ENCODE measurements at regions not wholly inside any gene's neighbourhood (a gene's known extent, or its start where the extent isn't known, plus 50 kb on each side); places are given as distances from the start of the nearest gene placed in this dataset.

- Mint-ChIP-seq H3K36me3 (no peaks in the 10 kb centered on the region), H3K4me1 (ENCODE audit: low read depth) (no peaks in the 10 kb centered on the region), H3K9me3 (no peaks in the 10 kb centered on the region), H3K27me3 (peaks cover 8% of the 10 kb centered on the region), H3K4me3 (no peak overlapping the region), H3K27ac (no peak overlapping the region)
- DNase-seq = no peak
- intact Hi-C loops (cut with micrococcal nuclease) = no loop called here
- CTCF ChIA-PET = no interaction called here
- POLR2A ChIA-PET = no interaction called here
These were observed 125.9 kb downstream of the ZNF664 start for GRCh38 chr12:124098887-124099286.

- Mint-ChIP-seq H3K4me3 (no peak overlapping the region), H3K9me3 (no peaks in the 10 kb centered on the region), H3K36me3 (no peaks in the 10 kb centered on the region), H3K27ac (no peak overlapping the region), H3K4me1 (ENCODE audit: low read depth) (no peaks in the 10 kb centered on the region), H3K27me3 (peaks cover 8% of the 10 kb centered on the region)
- no peak for DNase-seq
- intact Hi-C loops (cut with micrococcal nuclease) = no loop called here
- POLR2A ChIA-PET = no interaction called here
- CTCF ChIA-PET = no interaction called here
These were observed 126.6 kb downstream of the ZNF664 start for GRCh38 chr12:124099661-124100060.

- Mint-ChIP-seq H3K27me3 (peaks cover 8% of the 10 kb centered on the region), H3K4me3 (no peak overlapping the region), H3K27ac (no peak overlapping the region), H3K4me1 (ENCODE audit: low read depth) (no peaks in the 10 kb centered on the region), H3K9me3 (no peaks in the 10 kb centered on the region), H3K36me3 (no peaks in the 10 kb centered on the region)
- ChIA-PET POLR2A (no interaction called here), CTCF (interaction anchor here (0.7 kb wide), 1 partner anchor 200 kb away, joined by 3 read pairs; no protein-coding TSS in a partner anchor)
- no peak for DNase-seq
- intact Hi-C loops (cut with micrococcal nuclease) = no loop called here
These were observed 127.7 kb downstream of the ZNF664 start for GRCh38 chr12:124100572-124101178.

DNA sequence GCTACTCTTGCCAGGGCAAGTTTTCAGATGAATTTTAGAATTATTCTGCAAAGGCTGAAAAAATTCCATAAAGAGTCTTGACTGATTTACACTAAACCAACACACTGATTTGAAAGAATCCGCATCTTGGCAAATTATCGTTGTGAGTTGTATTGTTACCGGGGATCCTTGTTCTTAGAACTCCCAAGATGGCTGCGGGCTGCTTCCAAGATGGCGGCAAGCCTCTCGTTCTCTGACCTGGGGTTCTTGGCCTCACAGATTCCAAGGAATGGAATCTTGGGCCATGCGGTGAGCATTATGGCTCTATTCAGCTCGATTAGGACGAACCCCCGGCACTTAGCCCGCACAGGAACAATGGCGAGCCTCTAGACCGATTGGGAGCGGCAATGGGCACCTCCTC is 132.5 kb downstream of the ZNF664 start:
- no peaks in the 10 kb centered on the region for H3K4me1 Mint-ChIP-seq (ENCODE audit: low read depth)
- no peaks in the 10 kb centered on the region for H3K27me3 Mint-ChIP-seq
- H3K27ac Mint-ChIP-seq = no peak overlapping the region
- no peaks in the 10 kb centered on the region for H3K36me3 Mint-ChIP-seq
- DNase-seq = no peak
- H3K9me3 Mint-ChIP-seq = no peaks in the 10 kb centered on the region
- intact Hi-C loops (cut with micrococcal nuclease) = no loop called here
- ChIA-PET CTCF (no interaction called here), POLR2A (no interaction called here)
- no peak overlapping the region for H3K4me3 Mint-ChIP-seq

DNA sequence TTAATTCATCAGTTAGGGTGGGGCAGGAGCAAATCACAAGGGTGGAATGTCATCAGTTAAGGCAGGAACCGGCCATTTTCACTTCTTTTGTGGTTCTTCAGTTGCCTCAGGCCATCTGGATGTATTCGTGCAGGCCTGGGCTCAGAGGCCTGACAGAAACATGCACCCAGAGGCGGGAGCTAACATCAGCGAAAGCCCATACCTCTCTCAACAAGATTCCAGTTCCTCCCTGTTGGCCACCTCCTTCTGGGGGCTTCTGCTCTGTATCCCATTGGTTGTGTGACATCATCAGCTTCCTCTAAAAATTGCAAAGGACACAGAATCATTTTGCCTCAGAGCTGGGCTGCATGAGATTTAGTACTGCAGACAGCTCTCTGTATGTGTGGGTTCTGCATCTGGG is 134.3 kb downstream of the ZNF664 start:
- intact Hi-C loops (cut with micrococcal nuclease) = no loop called here

DNA sequence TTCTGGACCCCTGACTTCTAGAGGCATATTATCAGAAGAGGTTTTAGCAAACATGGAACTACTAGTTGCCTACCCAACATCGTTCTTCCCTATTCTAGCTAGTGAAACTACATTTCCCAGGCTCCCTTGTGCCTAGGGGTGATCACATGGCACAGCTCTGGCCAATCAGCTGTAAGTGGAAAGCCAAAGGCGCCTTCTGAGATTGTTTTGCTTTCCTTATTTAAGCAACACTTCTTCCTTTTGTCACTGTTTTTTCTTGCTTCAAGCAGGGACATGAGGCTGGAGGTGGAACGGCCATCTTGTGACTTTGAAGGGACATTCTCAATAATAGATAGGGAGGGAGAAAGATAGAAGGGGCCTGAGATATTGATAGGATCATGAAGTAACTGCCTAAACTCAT is 136.7 kb downstream of the ZNF664 start:
- CTCF ChIA-PET = no interaction called here
- H3K27ac Mint-ChIP-seq = no peak overlapping the region
- intact Hi-C loops (cut with micrococcal nuclease) = no loop called here
- no peaks in the 10 kb centered on the region for H3K27me3 Mint-ChIP-seq
- POLR2A ChIA-PET = no interaction called here
- H3K4me3 Mint-ChIP-seq = no peak overlapping the region
- no peaks in the 10 kb centered on the region for H3K36me3 Mint-ChIP-seq
- peak; percentile 22 for DNase-seq
- H3K9me3 Mint-ChIP-seq = no peaks in the 10 kb centered on the region
- no peaks in the 10 kb centered on the region for H3K4me1 Mint-ChIP-seq (ENCODE audit: low read depth)

More for the DNA sequence above, 134.3 kb downstream of the ZNF664 start:
- H3K27ac Mint-ChIP-seq = no peak overlapping the region
- H3K4me3 Mint-ChIP-seq = no peak overlapping the region
- H3K27me3 Mint-ChIP-seq = no peaks in the 10 kb centered on the region
- no peaks in the 10 kb centered on the region for H3K9me3 Mint-ChIP-seq
- no peaks in the 10 kb centered on the region for H3K4me1 Mint-ChIP-seq (ENCODE audit: low read depth)
- POLR2A ChIA-PET = no interaction called here
- CTCF ChIA-PET = no interaction called here
- DNase-seq = no peak
- H3K36me3 Mint-ChIP-seq = no peaks in the 10 kb centered on the region

DNA sequence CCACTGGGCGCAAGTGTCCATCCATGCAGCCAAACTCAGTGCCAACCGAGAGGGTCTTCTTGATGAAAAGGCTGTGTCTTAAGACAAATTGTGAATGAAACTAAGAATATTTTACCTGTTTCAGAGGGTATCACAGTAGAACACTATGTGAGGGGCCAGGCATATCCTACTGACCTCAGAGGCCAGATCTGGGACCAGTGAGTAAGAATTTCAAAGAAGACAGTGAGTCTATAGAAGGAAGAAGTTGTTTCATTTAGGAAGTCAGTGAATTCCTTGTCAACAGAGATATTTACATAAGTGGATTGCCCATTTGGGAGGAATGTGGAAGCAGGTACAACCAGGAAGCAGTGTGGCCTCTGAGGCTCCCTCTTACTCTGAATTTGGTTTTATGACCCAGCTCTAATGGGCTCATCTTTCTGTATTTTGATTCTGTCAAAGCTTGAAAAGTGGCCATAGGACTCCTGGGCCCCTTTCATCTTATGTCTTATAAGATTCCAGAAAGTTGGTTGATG is 137.4 kb downstream of the ZNF664 start:
- H3K27me3 Mint-ChIP-seq = peaks cover 1% of the 10 kb centered on the region
- H3K9me3 Mint-ChIP-seq = no peaks in the 10 kb centered on the region
- no peak overlapping the region for H3K27ac Mint-ChIP-seq
- no peak overlapping the region for H3K4me3 Mint-ChIP-seq
- intact Hi-C loops (cut with micrococcal nuclease) = no loop called here
- POLR2A ChIA-PET = no interaction called here
- H3K4me1 Mint-ChIP-seq (ENCODE audit: low read depth) = no peaks in the 10 kb centered on the region
- no peaks in the 10 kb centered on the region for H3K36me3 Mint-ChIP-seq
- DNase-seq = no peak
- CTCF ChIA-PET = no interaction called here

DNA sequence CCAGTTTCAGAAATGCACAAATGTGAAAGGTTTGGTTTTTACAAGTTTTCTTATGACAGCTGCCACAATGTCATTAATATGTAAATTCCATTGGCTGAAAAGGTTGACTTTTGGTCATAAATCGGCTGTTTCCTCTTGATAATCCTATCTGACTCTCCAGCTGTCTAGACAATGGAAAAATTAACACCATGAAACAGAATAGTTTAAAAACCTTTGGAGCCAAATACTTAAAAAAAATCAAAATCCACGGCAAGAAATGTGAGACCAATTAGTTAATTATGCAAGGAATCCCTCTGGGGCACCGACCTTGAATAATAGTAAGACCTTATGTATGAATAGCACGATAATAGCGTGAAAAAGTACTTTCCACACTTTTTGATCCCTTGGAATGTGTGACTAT is 138.0 kb downstream of the ZNF664 start:
- ChIA-PET POLR2A (no interaction called here), CTCF (no interaction called here)
- no peak overlapping the region for H3K4me3 Mint-ChIP-seq
- intact Hi-C loops (cut with micrococcal nuclease) = no loop called here
- no peak overlapping the region for H3K27ac Mint-ChIP-seq
- DNase-seq = no peak
- H3K36me3 Mint-ChIP-seq = no peaks in the 10 kb centered on the region
- H3K9me3 Mint-ChIP-seq = no peaks in the 10 kb centered on the region
- H3K27me3 Mint-ChIP-seq = peaks cover 1% of the 10 kb centered on the region
- H3K4me1 Mint-ChIP-seq (ENCODE audit: low read depth) = no peaks in the 10 kb centered on the region

GRCh38 chr12:124114316-124114715 is 141.3 kb downstream of the ZNF664 start:
- DNase-seq = no peak
- H3K36me3 Mint-ChIP-seq = no peaks in the 10 kb centered on the region
- ChIA-PET POLR2A (no interaction called here), CTCF (no interaction called here)
- no peak overlapping the region for H3K27ac Mint-ChIP-seq
- H3K9me3 Mint-ChIP-seq = no peaks in the 10 kb centered on the region
- no peaks in the 10 kb centered on the region for H3K4me1 Mint-ChIP-seq (ENCODE audit: low read depth)
- peaks cover 1% of the 10 kb centered on the region for H3K27me3 Mint-ChIP-seq
- H3K4me3 Mint-ChIP-seq = no peak overlapping the region
- intact Hi-C loops (cut with micrococcal nuclease) = no loop called here

- Mint-ChIP-seq H3K4me3 (no peak overlapping the region), H3K9me3 (no peaks in the 10 kb centered on the region), H3K27me3 (peaks cover 1% of the 10 kb centered on the region), H3K36me3 (no peaks in the 10 kb centered on the region), H3K27ac (no peak overlapping the region), H3K4me1 (ENCODE audit: low read depth) (no peaks in the 10 kb centered on the region)
- CTCF ChIA-PET = no interaction called here
- no peak for DNase-seq
- intact Hi-C loops (cut with micrococcal nuclease) = no loop called here
- POLR2A ChIA-PET = no interaction called here
These were observed 142.5 kb downstream of the ZNF664 start for GRCh38 chr12:124115496-124115895.

GRCh38 chr12:124115976-124116690 is 143.1 kb downstream of the ZNF664 start:
- no peak overlapping the region for H3K27ac Mint-ChIP-seq
- no peak overlapping the region for H3K4me3 Mint-ChIP-seq
- POLR2A ChIA-PET = no interaction called here
- H3K36me3 Mint-ChIP-seq = no peaks in the 10 kb centered on the region
- peaks cover 1% of the 10 kb centered on the region for H3K27me3 Mint-ChIP-seq
- no peak for DNase-seq
- intact Hi-C loops (cut with micrococcal nuclease) = no loop called here
- H3K9me3 Mint-ChIP-seq = no peaks in the 10 kb centered on the region
- H3K4me1 Mint-ChIP-seq (ENCODE audit: low read depth) = no peaks in the 10 kb centered on the region
- CTCF ChIA-PET = no interaction called here

- ChIA-PET CTCF (no interaction called here), POLR2A (no interaction called here)
- DNase-seq = no peak
- Mint-ChIP-seq H3K4me1 (ENCODE audit: low read depth) (no peaks in the 10 kb centered on the region), H3K36me3 (no peaks in the 10 kb centered on the region), H3K4me3 (no peak overlapping the region), H3K27me3 (peaks cover 6% of the 10 kb centered on the region), H3K9me3 (no peaks in the 10 kb centered on the region), H3K27ac (no peak overlapping the region)
- intact Hi-C loops (cut with micrococcal nuclease) = no loop called here
These were observed 147.7 kb downstream of the ZNF664 start for GRCh38 chr12:124120739-124121138.

DNA sequence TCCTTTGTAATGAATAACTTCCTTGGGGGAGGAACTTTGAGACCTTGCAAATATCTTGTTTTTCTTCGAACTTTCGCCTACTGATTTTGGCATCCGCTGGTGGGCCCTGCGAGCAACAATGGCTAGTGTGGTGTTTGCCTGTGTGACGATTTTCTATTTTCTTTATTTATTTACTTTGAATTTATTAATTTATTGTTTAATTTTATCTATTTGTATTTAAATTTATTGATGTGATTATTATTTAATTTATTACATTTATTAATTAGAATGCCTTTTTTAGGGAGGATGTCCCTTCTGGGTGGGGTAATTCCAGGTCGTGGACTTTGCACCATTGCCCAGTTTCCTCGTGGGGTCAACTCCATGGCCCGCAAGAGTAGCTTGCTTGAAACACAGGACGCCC is 149.7 kb downstream of the ZNF664 start:
- DNase-seq = no peak
- no peaks in the 10 kb centered on the region for H3K36me3 Mint-ChIP-seq
- no peaks in the 10 kb centered on the region for H3K4me1 Mint-ChIP-seq (ENCODE audit: low read depth)
- no peak overlapping the region for H3K4me3 Mint-ChIP-seq
- ChIA-PET CTCF (interaction anchor here (0.9 kb wide), 1 partner anchor 90 kb away, joined by 3 read pairs; no protein-coding TSS in a partner anchor), POLR2A (no interaction called here)
- intact Hi-C loops (cut with micrococcal nuclease) = no loop called here
- H3K9me3 Mint-ChIP-seq = no peaks in the 10 kb centered on the region
- H3K27ac Mint-ChIP-seq = no peak overlapping the region
- H3K27me3 Mint-ChIP-seq = peaks cover 8% of the 10 kb centered on the region

Data from activated CD4-positive, alpha-beta memory T cell treated with anti-CD3 and anti-CD28 coated beads for 36 hours (primary cell).